CD14-positive monocyte (primary cell): ENCODE measurements at regions not wholly inside any gene's neighbourhood (a gene's known extent, or its start where the extent isn't known, plus 50 kb on each side); places are given as distances from the start of the nearest gene placed in this dataset.

Experiments
- DNase-seq, 3 donors: peaks; one replicate each; pipeline ENCODE4 v3.0.0-alpha.2; 2011 to 2022
- H2AFZ ChIP-seq: 2 replicates; pipeline ENCODE4 v1.6.0; 2012; ENCODE audit warnings: mild to moderate bottlenecking, low read depth, low read length, inconsistent platforms; ENCODE audit not compliant: insufficient read depth, poor library complexity, severe bottlenecking
- H3K27ac ChIP-seq, 2 donors: 1 replicate in 1 of 2; 2 replicates in 1 of 2; pipeline ENCODE4 v1.5.1; 2012 to 2013; ENCODE audit warnings: low read length in 2 of 2, control low read depth in 1 of 2, inconsistent platforms in 1 of 2, low read depth in 1 of 2, mild to moderate bottlenecking in 1 of 2
- H3K27me3 ChIP-seq, 2 donors: one replicate each; pipeline versions ENCODE4 v1.6.0 to v1.6.1; 2011 to 2013; ENCODE audit warnings: low read length in 2 of 2; ENCODE audit not compliant: control insufficient read depth in 2 of 2, insufficient read depth in 2 of 2
- H3K36me3 ChIP-seq, 2 donors: replicated peaks in 1 of 2; 1 replicate in 1 of 2; 2 replicates in 1 of 2; pipeline versions ENCODE4 v1.5.1 to v1.6.1; 2012 to 2013; ENCODE audit warnings: low read length in 2 of 2, control low read depth in 1 of 2, inconsistent platforms in 1 of 2, mild to moderate bottlenecking in 1 of 2; ENCODE audit not compliant: insufficient read depth in 2 of 2, control insufficient read depth in 1 of 2
- H3K4me1 ChIP-seq, 2 donors: 1 replicate in 1 of 2; 2 replicates in 1 of 2; pipeline versions ENCODE4 v1.5.1 to v1.6.1; 2012 to 2013; ENCODE audit warnings: low read length in 2 of 2, control low read depth in 1 of 2, inconsistent platforms in 1 of 2, mild to moderate bottlenecking in 1 of 2, moderate library complexity in 1 of 2; ENCODE audit not compliant: insufficient read depth in 2 of 2, control insufficient read depth in 1 of 2
- H3K4me2 ChIP-seq: replicated peaks from 2 replicates; pipeline ENCODE3; 2012; ENCODE audit warnings: low read length, moderate library complexity, mild to moderate bottlenecking; ENCODE audit not compliant: poor library complexity, severe bottlenecking; ENCODE audit errors: extremely low read depth
- H3K4me3 ChIP-seq, 3 experiments: fragments of 200-600 bp in 1 of 3; sonication (generic) in 1 of 3; replicated peaks in 1 of 3; 1 replicate in 2 of 3; 2 replicates in 1 of 3; pipeline ENCODE4 v1.5.1; 2011 to 2013; ENCODE audit warnings: low read length in 3 of 3, mild to moderate bottlenecking in 3 of 3, control low read depth in 2 of 3, low read depth in 2 of 3, inconsistent platforms in 1 of 3, moderate library complexity in 1 of 3
- H3K79me2 ChIP-seq: 2 replicates; pipeline ENCODE4 v1.6.0; 2012; ENCODE audit warnings: mild to moderate bottlenecking, control low read depth, inconsistent platforms, low read length, moderate library complexity; ENCODE audit not compliant: insufficient read depth
- H3K9ac ChIP-seq: 2 replicates; pipeline ENCODE4 v1.6.0; 2017; ENCODE audit warnings: low read length, mild to moderate bottlenecking; ENCODE audit not compliant: insufficient read depth, poor library complexity, severe bottlenecking
- H3K9me3 ChIP-seq, 2 donors: replicated peaks in 1 of 2; 1 replicate in 1 of 2; 2 replicates in 1 of 2; pipeline versions ENCODE4 v1.5.1 to v1.6.1; 2012 to 2013; ENCODE audit warnings: low read length in 2 of 2, control low read depth in 1 of 2; ENCODE audit not compliant: control insufficient read depth in 1 of 2, insufficient read depth in 1 of 2
- H4K20me1 ChIP-seq: 2 replicates; pipeline ENCODE4 v1.6.0; 2012; ENCODE audit warnings: mild to moderate bottlenecking, low read length, control low read depth, moderate library complexity; ENCODE audit not compliant: insufficient read depth
- H3K27ac Mint-ChIP-seq, 7 donors: one replicate each; pipeline ENCODE4 v1.8.0; 2020; ENCODE audit warnings: mild to moderate bottlenecking in 7 of 7, mixed read lengths in 7 of 7, moderate library complexity in 6 of 7, inconsistent platforms in 2 of 7
- H3K27me3 Mint-ChIP-seq, 3 donors: one replicate each; pipeline ENCODE4 v1.8.0; 2021 to 2022; ENCODE audit warnings: low read depth in 3 of 3, mild to moderate bottlenecking in 3 of 3, mixed read lengths in 3 of 3, moderate library complexity in 3 of 3, inconsistent platforms in 1 of 3
- H3K36me3 Mint-ChIP-seq, 2 donors: one replicate each; pipeline ENCODE4 v1.8.0; 2020; ENCODE audit warnings: mixed read lengths in 2 of 2, inconsistent platforms in 1 of 2, mild to moderate bottlenecking in 1 of 2
- H3K4me1 Mint-ChIP-seq: one replicate; pipeline ENCODE4 v1.8.0; 2020; ENCODE audit warnings: mild to moderate bottlenecking, mixed read lengths
- H3K4me3 Mint-ChIP-seq, 2 donors: one replicate each; pipeline ENCODE4 v1.8.0; 2020; ENCODE audit warnings: mild to moderate bottlenecking in 2 of 2, mixed read lengths in 2 of 2, moderate library complexity in 1 of 2
- H3K9me3 Mint-ChIP-seq, 7 donors: one replicate each; pipeline ENCODE4 v1.8.0; 2020 to 2022; ENCODE audit warnings: mixed read lengths in 7 of 7, mild to moderate bottlenecking in 6 of 7, moderate library complexity in 6 of 7, inconsistent platforms in 2 of 7
- CTCF ChIP-seq: fragments of 200-600 bp; IDR thresholded peaks from one replicate; pipeline ENCODE4 v1.8.0; 2022; ENCODE audit warnings: antibody characterized with exemption, mild to moderate bottlenecking
- WGBS: methylation state at CpG from one replicate; pipeline ENCODE4 v1.1.5; 2013; ENCODE audit warnings: missing lambda C conversion rate; ENCODE audit not compliant: insufficient coverage; 5-methylcytosine and 5-hydroxymethylcytosine counted together
- intact Hi-C, 2 donors: fragments of 100-400 bp; cut with micrococcal nuclease; formaldehyde crosslinking; loops; one replicate each; pipeline versions ENCODE4 v1.15.0 to v1.15.1; 2023

DNA sequence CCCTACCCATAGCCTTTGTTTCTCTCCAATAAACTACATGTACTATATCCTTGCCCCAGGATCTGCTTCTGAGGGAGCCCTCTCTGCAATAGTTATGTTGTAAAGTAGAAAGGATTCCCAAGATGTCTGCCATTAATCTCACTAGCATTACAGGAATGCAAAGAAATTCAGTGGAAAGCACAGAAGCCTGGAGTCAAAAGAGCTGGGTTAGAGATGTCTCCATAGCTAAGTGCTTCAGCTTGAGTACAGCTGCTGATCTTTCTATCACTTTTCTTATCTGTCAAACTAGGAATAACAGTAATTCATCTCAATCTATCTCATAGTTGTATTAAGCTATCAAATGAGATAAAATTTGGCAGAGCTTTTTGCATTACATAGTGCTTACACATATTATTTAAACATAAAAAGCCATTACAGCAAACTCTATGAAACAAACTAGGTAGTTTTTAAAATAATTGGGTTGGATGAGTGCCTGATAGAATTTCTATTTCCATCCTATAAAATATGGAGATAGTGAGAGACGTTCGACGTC, 799.5 kb upstream of the SEMA6D start:
- no peak overlapping the region for H3K27ac Mint-ChIP-seq
- H3K9me3 Mint-ChIP-seq: peaks cover 0 to 8% (median 2%) of the 10 kb centered on the region in 7 donors
- H3K4me3 Mint-ChIP-seq: no peak overlapping the region
- Histone ChIP-seq H3K9me3 (peaks cover 0 to 9% of the 10 kb centered on the region in 2 donors), H4K20me1 (no peaks in the 10 kb centered on the region), H3K27ac (no peak overlapping the region), H2AFZ (no peak overlapping the region), H3K4me1 (no peaks in the 10 kb centered on the region), H3K4me2 (no peak overlapping the region), H3K27me3 (no peaks in the 10 kb centered on the region), H3K9ac (no peak overlapping the region), H3K36me3 (no peaks in the 10 kb centered on the region), H3K4me3 (no peak overlapping the region), H3K79me2 (no peaks in the 10 kb centered on the region)
- TF ChIP-seq CTCF: no peak
- no peaks in the 10 kb centered on the region for H3K4me1 Mint-ChIP-seq
- WGBS: no CpG with 5 or more reads among the region's 3 CpGs
- H3K36me3 Mint-ChIP-seq: no peaks in the 10 kb centered on the region
- no peaks in the 10 kb centered on the region for H3K27me3 Mint-ChIP-seq
- DNase-seq: no peak
- intact Hi-C loops: no loop called here

DNA sequence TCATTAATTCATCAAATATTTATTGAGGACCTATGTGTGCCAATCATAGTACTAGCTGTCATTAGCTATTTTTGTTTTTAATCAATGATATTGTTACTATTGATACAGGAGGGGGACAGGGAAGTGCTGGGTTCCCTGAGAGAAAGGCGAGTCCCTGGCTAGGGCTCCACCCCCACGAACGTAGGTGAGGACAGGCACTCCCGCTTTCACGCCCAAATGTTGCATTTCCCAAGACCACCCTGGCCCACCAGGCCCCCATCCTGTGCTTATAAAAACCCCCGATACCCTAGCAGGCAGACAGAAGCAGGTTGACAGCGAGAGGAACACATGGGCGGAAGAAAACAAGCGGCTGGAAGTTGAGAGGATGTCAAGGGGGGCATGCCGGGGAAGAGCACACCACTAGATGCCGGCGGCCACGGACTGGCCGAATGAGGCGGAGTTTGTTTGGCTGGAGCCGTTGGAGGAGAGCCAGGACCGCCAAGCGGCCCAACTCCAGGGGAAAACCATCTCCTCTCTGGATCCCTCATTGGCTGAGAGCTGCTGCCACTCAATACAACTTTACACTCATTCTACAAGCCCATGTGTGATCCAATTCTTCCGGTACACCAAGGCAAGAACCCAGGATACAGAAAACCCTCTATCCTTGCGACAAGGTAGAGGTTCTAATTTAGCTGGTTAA, 798.7 kb upstream of the SEMA6D start:
- no peak overlapping the region for H3K4me3 Mint-ChIP-seq
- no peaks in the 10 kb centered on the region for H3K4me1 ChIP-seq
- H3K36me3 Mint-ChIP-seq: no peaks in the 10 kb centered on the region
- no peak overlapping the region for H2AFZ ChIP-seq
- no peak overlapping the region for H3K9ac ChIP-seq
- intact Hi-C loops: no loop called here
- H3K4me2 ChIP-seq: no peak overlapping the region
- H3K27ac ChIP-seq: no peak overlapping the region
- no peak for TF ChIP-seq CTCF
- peaks cover 0 to 9% (median 2%) of the 10 kb centered on the region in 7 donors for H3K9me3 Mint-ChIP-seq
- no peaks in the 10 kb centered on the region for H3K27me3 ChIP-seq
- no peaks in the 10 kb centered on the region for H3K4me1 Mint-ChIP-seq
- no peaks in the 10 kb centered on the region for H3K36me3 ChIP-seq
- H3K27ac Mint-ChIP-seq: no peak overlapping the region
- no peak overlapping the region for H3K4me3 ChIP-seq
- no peaks in the 10 kb centered on the region for H3K79me2 ChIP-seq
- H4K20me1 ChIP-seq: no peaks in the 10 kb centered on the region
- 78% methylated on average over 12 of the region's 20 CpGs for WGBS
- peaks cover 0 to 9% of the 10 kb centered on the region in 2 donors for H3K9me3 ChIP-seq
- DNase-seq: no peak
- H3K27me3 Mint-ChIP-seq: no peaks in the 10 kb centered on the region
